MM.1S (cell line): ENCODE measurements at regions not wholly inside any gene's neighbourhood (a gene's known extent, or its start where the extent isn't known, plus 50 kb on each side); places are given as distances from the start of the nearest gene placed in this dataset.

ENCODE experiments used
- CTCF ChIP-seq: fragments of 300-600 bp; sonication (generic); IDR thresholded peaks from 2 replicates; pipeline ENCODE4 v1.5.1; 2016; ENCODE audit warnings: antibody characterized with exemption, low read length, mixed read lengths
- EZH2 ChIP-seq: fragments of 300-600 bp; sonication (generic); optimal IDR thresholded peaks from 2 replicates; pipeline ENCODE3; 2017; ENCODE audit warnings: low read depth, mild to moderate bottlenecking, antibody characterized with exemption, low read length, mixed read lengths
- EZH2phosphoT487 ChIP-seq: fragments of 300-600 bp; sonication (generic); IDR thresholded peaks from 2 replicates; pipeline ENCODE4 v1.6.1; 2018; ENCODE audit warnings: antibody characterized with exemption, low read length

DNA sequence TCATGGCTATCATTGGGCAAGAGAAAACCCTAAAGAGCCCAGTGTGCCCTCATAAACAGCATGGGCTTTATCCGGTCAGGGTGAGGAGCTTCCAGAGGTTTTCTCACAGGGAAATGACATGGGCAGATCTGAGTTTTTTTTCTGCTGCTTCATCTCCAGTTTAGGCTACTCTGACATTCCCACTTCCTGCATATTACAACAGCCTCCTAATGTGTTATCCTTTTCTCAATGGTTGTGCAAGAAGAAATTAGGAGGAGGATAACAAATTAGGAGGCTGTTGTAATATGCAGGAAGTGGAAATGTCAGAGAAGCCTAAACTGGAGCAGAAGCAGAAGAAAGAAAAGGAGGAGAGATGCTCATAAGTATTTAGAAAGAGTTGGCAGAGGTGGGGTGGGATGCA is 175.6 kb downstream of the MTHFS start:
- TF ChIP-seq CTCF (no peak), EZH2 (no peak), EZH2phosphoT487 (no peak)
